ENCODE measurements at regions not wholly inside any gene's neighbourhood (a gene's known extent, or its start where the extent isn't known, plus 50 kb on each side); places are given as distances from the start of the nearest gene placed in this dataset.

DNA sequence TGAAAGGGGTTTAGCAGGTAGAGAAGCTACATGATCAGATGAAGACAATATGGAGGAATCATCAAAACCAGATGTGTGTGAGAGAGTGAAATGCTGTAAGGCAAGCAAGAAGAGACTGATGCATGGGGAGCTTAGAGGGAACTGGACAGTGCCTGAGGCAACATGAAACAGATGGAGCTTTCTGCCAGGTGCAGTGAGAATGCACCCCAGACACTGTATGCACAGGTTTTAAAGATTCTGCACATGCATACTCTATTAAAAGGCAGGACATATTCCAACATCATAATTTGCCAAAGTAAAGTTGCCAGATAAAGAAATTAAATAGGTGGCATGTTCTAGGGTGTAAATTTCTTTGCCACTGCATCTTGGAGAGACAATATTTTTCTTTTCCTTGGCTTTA, 200.1 kb downstream of the AMY1C start:
- Histone ChIP-seq H3K4me1 (ENCODE audit: control insufficient read depth, insufficient read depth, low read length) (no peaks in the 10 kb centered on the region), H3K4me3 (ENCODE audit: low read depth in 2 of 2, low read length in 2 of 2) (no peak overlapping the region), H3K9me3 (ENCODE audit: control insufficient read depth, insufficient read depth, low read depth, low read length) (no peaks in the 10 kb centered on the region), H3K27ac (ENCODE audit: low read length) (no peak overlapping the region), H3K27me3 (ENCODE audit: control insufficient read depth, insufficient read depth, low read length) (no peaks in the 10 kb centered on the region), H3K36me3 (ENCODE audit: control insufficient read depth, insufficient read depth, low read length) (no peaks in the 10 kb centered on the region)
- in situ Hi-C loops (cut with HindIII; ENCODE audit: low pct_unique_long_range_greater_than_20kb, low sequenced_read_pairs) = no loop called here
- intact Hi-C loops (cut with micrococcal nuclease; ENCODE audit: unreplicated experiment) = loop anchor here (5.0 to 10.0 kb wide), 3 partner anchors 157 to 315 kb away; no protein-coding TSS in a partner anchor
- DNase-seq (ENCODE audit: low read depth, low spot score) (no peak), ATAC-seq (no peak)
- CTCF ChIA-PET = no interaction called here
- POLR2A ChIA-PET = no interaction called here
- BruUV-seq (replicated peaks) = no TSS peak
- TF ChIP-seq, protein P1, sequence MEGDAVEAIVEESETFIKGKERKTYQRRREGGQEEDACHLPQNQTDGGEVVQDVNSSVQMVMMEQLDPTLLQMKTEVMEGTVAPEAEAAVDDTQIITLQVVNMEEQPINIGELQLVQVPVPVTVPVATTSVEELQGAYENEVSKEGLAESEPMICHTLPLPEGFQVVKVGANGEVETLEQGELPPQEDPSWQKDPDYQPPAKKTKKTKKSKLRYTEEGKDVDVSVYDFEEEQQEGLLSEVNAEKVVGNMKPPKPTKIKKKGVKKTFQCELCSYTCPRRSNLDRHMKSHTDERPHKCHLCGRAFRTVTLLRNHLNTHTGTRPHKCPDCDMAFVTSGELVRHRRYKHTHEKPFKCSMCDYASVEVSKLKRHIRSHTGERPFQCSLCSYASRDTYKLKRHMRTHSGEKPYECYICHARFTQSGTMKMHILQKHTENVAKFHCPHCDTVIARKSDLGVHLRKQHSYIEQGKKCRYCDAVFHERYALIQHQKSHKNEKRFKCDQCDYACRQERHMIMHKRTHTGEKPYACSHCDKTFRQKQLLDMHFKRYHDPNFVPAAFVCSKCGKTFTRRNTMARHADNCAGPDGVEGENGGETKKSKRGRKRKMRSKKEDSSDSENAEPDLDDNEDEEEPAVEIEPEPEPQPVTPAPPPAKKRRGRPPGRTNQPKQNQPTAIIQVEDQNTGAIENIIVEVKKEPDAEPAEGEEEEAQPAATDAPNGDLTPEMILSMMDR (IDR thresholded peaks at IDR 0.05) = no peak

DNA sequence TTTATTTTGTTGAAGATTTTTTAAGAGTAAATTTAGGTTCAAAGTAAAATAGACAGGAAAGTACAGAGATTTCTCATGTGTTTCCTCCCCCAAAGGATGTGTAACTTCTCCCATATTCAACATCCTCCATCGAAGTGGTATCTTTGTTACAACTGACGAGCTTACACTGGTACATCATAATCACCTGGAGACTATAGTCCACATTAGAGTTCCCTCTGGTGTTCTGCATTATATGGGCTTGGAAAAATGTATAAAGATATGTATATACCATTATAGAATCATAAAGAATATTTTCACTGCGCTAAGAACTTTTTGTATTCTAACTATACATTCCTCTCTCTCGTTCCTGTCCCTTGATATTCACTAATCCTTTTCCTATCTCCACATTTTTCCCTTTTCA, 203.7 kb downstream of the AMY1C start:
- TF ChIP-seq, protein P1 (IDR thresholded peaks at IDR 0.05) = peak; percentile 44; the same call in 1 of the 2 replicates
- TF ChIP-seq POLR2AphosphoS5 (IDR thresholded peaks at IDR 0.05; ENCODE audit: low read depth, low read length) = no peak
- BruUV-seq (replicated peaks) = no TSS peak
- intact Hi-C loops (cut with micrococcal nuclease; ENCODE audit: unreplicated experiment) = loop anchor here (1.0 to 10.0 kb wide), 2 partner anchors 12 to 311 kb away; no protein-coding TSS in a partner anchor
- 0 out of 2 replicates have a peak, but pooled peaks cover under 1% of the 10 kb centered on the region for H3K9me3 ChIP-seq (ENCODE audit: control insufficient read depth, insufficient read depth, low read depth, low read length)
- ChIA-PET POLR2A (no interaction called here), CTCF (no interaction called here)
- no peaks in the 10 kb centered on the region for H3K27me3 ChIP-seq (ENCODE audit: control insufficient read depth, insufficient read depth, low read length)
- H3K4me3 ChIP-seq (ENCODE audit: low read depth in 2 of 2, low read length in 2 of 2) = no peak overlapping the region
- no peak overlapping the region for H3K27ac ChIP-seq (ENCODE audit: low read length)
- DNase-seq (ENCODE audit: low read depth, low spot score) (no peak), ATAC-seq (no peak)
- H3K36me3 ChIP-seq (ENCODE audit: control insufficient read depth, insufficient read depth, low read length) = no peaks in the 10 kb centered on the region
- no peaks in the 10 kb centered on the region for H3K4me1 ChIP-seq (ENCODE audit: control insufficient read depth, insufficient read depth, low read length)
- in situ Hi-C loops (cut with HindIII; ENCODE audit: low pct_unique_long_range_greater_than_20kb, low sequenced_read_pairs) = no loop called here

DNA sequence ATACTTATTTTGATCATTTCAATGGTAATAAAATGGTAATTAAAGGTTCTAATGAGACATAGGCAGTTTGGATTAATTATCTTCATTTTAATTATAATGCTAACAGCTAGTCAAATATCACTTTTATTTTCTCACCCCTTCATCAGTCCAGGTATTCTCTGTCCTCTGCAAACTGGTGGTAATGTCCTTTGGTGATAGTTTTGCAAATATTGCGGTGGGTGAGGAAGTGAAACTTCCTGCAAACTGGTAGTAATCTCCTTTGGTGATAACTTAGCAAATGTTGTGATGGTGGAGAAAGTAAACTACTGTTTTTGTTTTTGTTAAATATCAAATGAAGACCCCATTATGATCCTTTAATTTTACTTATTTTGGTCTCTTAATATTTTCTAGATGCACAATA, 209.0 kb downstream of the AMY1C start:
- H3K4me3 ChIP-seq (ENCODE audit: low read depth in 2 of 2, low read length in 2 of 2) = no peak overlapping the region
- H3K36me3 ChIP-seq (ENCODE audit: control insufficient read depth, insufficient read depth, low read length) = no peaks in the 10 kb centered on the region
- H3K27me3 ChIP-seq (ENCODE audit: control insufficient read depth, insufficient read depth, low read length) = no peaks in the 10 kb centered on the region
- ATAC-seq (no peak), DNase-seq (ENCODE audit: low read depth, low spot score) (no peak)
- no TSS peak for BruUV-seq (replicated peaks)
- ChIA-PET CTCF (no interaction called here), POLR2A (no interaction called here)
- H3K4me1 ChIP-seq (ENCODE audit: control insufficient read depth, insufficient read depth, low read length) = no peaks in the 10 kb centered on the region
- no peak overlapping the region for H3K27ac ChIP-seq (ENCODE audit: low read length)
- H3K9me3 ChIP-seq (ENCODE audit: control insufficient read depth, insufficient read depth, low read depth, low read length) = peaks cover 20% of the 10 kb centered on the region
- in situ Hi-C loops (cut with HindIII; ENCODE audit: low pct_unique_long_range_greater_than_20kb, low sequenced_read_pairs) = no loop called here
- TF ChIP-seq SIN3A (IDR thresholded peaks at IDR 0.05; ENCODE audit: borderline replicate concordance, insufficient read depth, low read depth, low read length) (no peak), TCF7L2 (IDR thresholded peaks at IDR 0.05; ENCODE audit: low read depth, low read length) (no peak), POLR2AphosphoS5 (IDR thresholded peaks at IDR 0.05; ENCODE audit: low read depth, low read length) (no peak)
- TF ChIP-seq, protein P1 (IDR thresholded peaks at IDR 0.05) = no peak
- TF ChIP-seq, protein P2, sequence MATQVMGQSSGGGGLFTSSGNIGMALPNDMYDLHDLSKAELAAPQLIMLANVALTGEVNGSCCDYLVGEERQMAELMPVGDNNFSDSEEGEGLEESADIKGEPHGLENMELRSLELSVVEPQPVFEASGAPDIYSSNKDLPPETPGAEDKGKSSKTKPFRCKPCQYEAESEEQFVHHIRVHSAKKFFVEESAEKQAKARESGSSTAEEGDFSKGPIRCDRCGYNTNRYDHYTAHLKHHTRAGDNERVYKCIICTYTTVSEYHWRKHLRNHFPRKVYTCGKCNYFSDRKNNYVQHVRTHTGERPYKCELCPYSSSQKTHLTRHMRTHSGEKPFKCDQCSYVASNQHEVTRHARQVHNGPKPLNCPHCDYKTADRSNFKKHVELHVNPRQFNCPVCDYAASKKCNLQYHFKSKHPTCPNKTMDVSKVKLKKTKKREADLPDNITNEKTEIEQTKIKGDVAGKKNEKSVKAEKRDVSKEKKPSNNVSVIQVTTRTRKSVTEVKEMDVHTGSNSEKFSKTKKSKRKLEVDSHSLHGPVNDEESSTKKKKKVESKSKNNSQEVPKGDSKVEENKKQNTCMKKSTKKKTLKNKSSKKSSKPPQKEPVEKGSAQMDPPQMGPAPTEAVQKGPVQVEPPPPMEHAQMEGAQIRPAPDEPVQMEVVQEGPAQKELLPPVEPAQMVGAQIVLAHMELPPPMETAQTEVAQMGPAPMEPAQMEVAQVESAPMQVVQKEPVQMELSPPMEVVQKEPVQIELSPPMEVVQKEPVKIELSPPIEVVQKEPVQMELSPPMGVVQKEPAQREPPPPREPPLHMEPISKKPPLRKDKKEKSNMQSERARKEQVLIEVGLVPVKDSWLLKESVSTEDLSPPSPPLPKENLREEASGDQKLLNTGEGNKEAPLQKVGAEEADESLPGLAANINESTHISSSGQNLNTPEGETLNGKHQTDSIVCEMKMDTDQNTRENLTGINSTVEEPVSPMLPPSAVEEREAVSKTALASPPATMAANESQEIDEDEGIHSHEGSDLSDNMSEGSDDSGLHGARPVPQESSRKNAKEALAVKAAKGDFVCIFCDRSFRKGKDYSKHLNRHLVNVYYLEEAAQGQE (IDR thresholded peaks at IDR 0.05; ENCODE audit: insufficient read depth in 1 of 2, low read depth in 2 of 2, low read length in 1 of 2) = no peak
- intact Hi-C loops (cut with micrococcal nuclease; ENCODE audit: unreplicated experiment) = loop anchor here (10.0 kb wide), 1 partner anchor 306 kb away; no protein-coding TSS in a partner anchor

Measured in Panc1 (cell line).